ENCODE measurements at regions not wholly inside any gene's neighbourhood (a gene's known extent, or its start where the extent isn't known, plus 50 kb on each side); places are given as distances from the start of the nearest gene placed in this dataset.

DNA sequence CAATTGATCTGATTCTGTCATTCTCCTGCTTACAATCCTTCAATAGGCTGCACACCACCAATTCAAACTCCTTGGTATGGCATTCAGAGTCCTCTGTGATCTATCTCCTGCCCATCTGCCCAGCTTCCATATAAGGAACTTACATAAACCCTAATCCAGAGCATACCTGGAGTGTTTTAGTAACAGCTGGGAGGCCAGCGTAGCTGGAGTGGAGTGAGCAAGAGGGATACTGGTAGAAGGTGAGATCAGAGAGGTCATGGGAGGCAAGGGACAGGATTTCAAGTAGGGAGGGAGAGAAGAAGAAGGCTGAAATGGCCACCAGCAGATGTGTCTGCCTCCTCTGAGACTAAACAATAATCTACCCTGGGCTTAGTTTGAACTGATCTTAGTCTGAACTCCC is 288.5 kb downstream of the MEF2C start:
- Mint-ChIP-seq H3K4me3 (no peak overlapping the region), H3K9me3 (no peaks in the 10 kb centered on the region), H3K27ac (no peak overlapping the region), H3K36me3 (ENCODE audit: low read depth) (no peaks in the 10 kb centered on the region), H3K4me1 (no peaks in the 10 kb centered on the region), H3K27me3 (peaks cover 3% of the 10 kb centered on the region)
- no peak for DNase-seq
- intact Hi-C loops (cut with micrococcal nuclease), result no loop called here

DNA sequence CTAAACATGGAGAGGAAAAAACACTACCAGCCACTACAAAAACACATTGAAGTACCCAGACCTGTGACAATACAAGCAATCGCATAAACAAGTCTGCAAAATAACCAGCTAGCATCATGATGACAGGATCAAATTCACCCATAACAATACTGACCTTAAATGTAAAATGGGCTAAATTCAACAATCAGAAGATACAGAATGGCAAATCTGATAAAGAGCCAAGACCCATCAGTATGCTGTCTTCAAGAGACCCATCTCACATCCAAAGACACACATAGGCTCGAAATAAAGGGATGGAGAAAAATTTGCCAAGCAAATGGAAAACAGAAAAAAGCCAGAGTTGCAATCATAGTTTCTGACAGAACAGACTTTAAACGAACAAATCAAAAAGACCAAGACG is 294.4 kb downstream of the MEF2C start:
- no peak overlapping the region for H3K27ac Mint-ChIP-seq
- H3K4me3 Mint-ChIP-seq, result no peak overlapping the region
- no peak for DNase-seq
- H3K27me3 Mint-ChIP-seq, result no peaks in the 10 kb centered on the region
- H3K4me1 Mint-ChIP-seq, result no peaks in the 10 kb centered on the region
- intact Hi-C loops (cut with micrococcal nuclease), result no loop called here
- H3K36me3 Mint-ChIP-seq (ENCODE audit: low read depth), result no peaks in the 10 kb centered on the region
- H3K9me3 Mint-ChIP-seq, result peaks cover 4% of the 10 kb centered on the region

DNA sequence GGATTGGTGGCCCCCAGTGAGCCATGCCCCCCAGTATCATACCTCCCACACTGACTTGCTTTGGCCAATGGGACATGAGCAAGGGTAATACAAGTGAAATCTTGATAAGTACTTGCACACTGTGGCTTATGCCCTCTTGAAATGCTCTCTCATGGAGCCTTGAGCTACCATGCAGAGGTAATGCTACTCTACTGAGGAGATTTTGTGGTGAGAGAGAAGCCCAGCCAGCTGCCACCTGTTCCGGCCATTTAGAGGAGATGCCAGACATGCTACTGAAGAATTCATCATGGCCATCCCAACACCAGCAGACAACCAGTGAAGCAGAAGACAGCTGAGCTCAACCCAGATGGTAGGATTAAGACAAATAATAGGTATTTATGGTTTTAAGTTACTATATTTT is 299.5 kb downstream of the MEF2C start:
- H3K27ac Mint-ChIP-seq, result no peak overlapping the region
- H3K9me3 Mint-ChIP-seq, result peaks cover 4% of the 10 kb centered on the region
- no peaks in the 10 kb centered on the region for H3K36me3 Mint-ChIP-seq (ENCODE audit: low read depth)
- no peak overlapping the region for H3K4me3 Mint-ChIP-seq
- DNase-seq, result no peak
- no peaks in the 10 kb centered on the region for H3K4me1 Mint-ChIP-seq
- H3K27me3 Mint-ChIP-seq, result peaks cover 2% of the 10 kb centered on the region
- intact Hi-C loops (cut with micrococcal nuclease), result no loop called here

DNA sequence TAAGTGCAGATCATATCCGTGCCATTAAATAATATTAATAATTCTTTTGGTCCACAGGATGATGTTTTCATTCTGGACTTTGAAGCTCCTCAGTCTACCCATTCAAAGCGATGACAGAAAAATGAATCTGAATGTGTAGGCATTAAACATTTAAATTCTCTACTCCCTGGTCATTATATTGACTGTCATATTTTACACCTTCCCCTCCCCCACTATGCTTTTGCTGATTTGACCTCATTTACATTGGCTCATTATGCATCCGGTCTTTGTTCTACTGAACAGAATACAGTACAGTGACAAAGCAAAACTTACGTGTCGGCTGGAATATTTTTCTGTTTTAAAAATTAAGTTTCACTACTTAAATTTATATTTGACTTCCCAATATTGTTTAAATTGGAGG is 289.7 kb upstream of the TMEM161B start:
- H3K9me3 Mint-ChIP-seq, result no peaks in the 10 kb centered on the region
- H3K27ac Mint-ChIP-seq, result no peak overlapping the region
- DNase-seq, result no peak
- H3K4me3 Mint-ChIP-seq, result no peak overlapping the region
- no peaks in the 10 kb centered on the region for H3K4me1 Mint-ChIP-seq
- intact Hi-C loops (cut with micrococcal nuclease), result no loop called here
- no peaks in the 10 kb centered on the region for H3K36me3 Mint-ChIP-seq (ENCODE audit: low read depth)
- H3K27me3 Mint-ChIP-seq, result peaks cover 4% of the 10 kb centered on the region

DNA sequence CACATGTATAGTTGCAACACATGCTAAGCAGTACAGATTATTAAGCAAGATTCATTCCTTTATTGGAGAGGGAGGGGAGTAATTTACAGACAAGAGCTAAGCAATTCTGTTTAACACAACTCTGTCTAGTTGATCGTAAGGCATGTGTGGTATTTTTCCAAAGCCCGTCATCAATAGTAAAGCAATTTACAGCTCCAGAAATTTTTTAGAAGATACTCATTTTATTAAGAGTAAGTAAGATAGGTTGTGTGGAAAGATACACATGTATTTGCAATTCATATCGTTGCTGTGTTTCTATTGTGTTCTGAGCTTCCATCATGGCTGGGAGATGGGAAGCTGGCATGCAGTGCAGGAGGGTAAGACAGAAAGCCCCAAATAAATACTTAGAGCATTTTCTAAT is 289.2 kb upstream of the TMEM161B start:
- H3K4me1 Mint-ChIP-seq, result no peaks in the 10 kb centered on the region
- H3K4me3 Mint-ChIP-seq, result no peak overlapping the region
- no peak for DNase-seq
- H3K9me3 Mint-ChIP-seq, result no peaks in the 10 kb centered on the region
- intact Hi-C loops (cut with micrococcal nuclease), result no loop called here
- peaks cover 4% of the 10 kb centered on the region for H3K27me3 Mint-ChIP-seq
- H3K36me3 Mint-ChIP-seq (ENCODE audit: low read depth), result no peaks in the 10 kb centered on the region
- no peak overlapping the region for H3K27ac Mint-ChIP-seq

DNA sequence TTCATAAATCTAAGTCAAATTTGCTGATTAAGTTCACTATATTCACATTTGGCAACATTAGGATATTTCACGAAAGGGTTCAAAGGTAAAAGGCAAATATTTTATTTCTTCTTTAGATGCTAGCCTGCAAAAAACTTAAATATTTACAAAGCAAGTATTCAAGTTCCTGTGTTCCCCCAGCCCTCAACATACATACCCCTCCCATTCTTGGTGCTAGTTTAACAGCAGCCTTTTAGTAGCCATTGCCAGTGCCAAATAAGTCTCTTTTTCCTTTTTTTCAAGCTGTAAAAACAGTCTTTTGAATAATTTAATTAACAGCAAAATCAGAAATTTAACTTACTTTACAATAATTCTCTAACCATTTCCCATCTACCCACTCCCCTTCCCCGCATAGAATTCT is 288.5 kb upstream of the TMEM161B start:
- DNase-seq, result no peak
- Mint-ChIP-seq H3K27ac (no peak overlapping the region), H3K4me3 (no peak overlapping the region), H3K36me3 (ENCODE audit: low read depth) (no peaks in the 10 kb centered on the region), H3K9me3 (no peaks in the 10 kb centered on the region), H3K27me3 (peaks cover 4% of the 10 kb centered on the region), H3K4me1 (no peaks in the 10 kb centered on the region)
- intact Hi-C loops (cut with micrococcal nuclease), result no loop called here

DNA sequence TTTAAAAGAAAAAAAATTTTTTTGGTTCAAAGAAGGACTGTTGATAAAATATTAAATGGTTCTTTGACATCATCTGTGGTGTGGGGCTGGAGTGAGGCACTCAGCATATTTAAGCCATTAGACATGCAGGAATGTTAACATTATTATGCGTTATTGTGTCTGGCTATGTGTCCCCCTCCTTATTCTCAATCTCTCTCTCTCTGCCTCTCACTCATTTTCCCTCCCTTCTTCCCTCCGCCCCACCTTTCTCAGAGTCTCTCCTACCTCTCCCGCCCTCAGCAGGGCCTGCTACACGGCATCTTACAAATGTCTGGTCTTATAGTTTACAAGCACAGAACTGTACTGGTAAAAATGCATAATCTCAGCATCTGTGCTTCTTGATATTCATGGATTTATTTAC is 287.8 kb upstream of the TMEM161B start:
- no peaks in the 10 kb centered on the region for H3K4me1 Mint-ChIP-seq
- H3K4me3 Mint-ChIP-seq, result no peak overlapping the region
- H3K9me3 Mint-ChIP-seq, result no peaks in the 10 kb centered on the region
- no peak for DNase-seq
- intact Hi-C loops (cut with micrococcal nuclease), result no loop called here
- H3K36me3 Mint-ChIP-seq (ENCODE audit: low read depth), result no peaks in the 10 kb centered on the region
- H3K27ac Mint-ChIP-seq, result no peak overlapping the region
- peaks cover 6% of the 10 kb centered on the region for H3K27me3 Mint-ChIP-seq

DNA sequence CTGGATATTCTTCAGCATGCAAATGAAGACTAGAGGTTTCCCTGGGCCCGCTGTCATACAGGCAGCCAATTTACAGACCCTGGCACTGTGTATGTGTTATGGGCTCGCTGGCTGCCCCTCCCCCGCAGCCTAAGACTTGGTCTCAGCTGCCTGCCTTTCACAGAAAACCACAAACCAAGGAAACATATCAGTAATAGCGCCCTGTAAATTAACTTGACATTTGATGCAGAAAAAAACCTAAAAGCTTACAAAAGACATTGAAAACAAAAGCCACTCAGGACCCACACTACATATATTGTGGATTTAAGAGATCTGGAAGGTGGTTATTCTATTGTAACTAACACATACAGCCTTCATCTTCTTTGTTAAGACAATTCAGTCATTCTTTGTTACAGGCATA is 287.0 kb upstream of the TMEM161B start:
- Mint-ChIP-seq H3K9me3 (no peaks in the 10 kb centered on the region), H3K4me3 (no peak overlapping the region), H3K27me3 (peaks cover 6% of the 10 kb centered on the region), H3K36me3 (ENCODE audit: low read depth) (no peaks in the 10 kb centered on the region), H3K4me1 (no peaks in the 10 kb centered on the region), H3K27ac (no peak overlapping the region)
- intact Hi-C loops (cut with micrococcal nuclease), result no loop called here
- no peak for DNase-seq

DNA sequence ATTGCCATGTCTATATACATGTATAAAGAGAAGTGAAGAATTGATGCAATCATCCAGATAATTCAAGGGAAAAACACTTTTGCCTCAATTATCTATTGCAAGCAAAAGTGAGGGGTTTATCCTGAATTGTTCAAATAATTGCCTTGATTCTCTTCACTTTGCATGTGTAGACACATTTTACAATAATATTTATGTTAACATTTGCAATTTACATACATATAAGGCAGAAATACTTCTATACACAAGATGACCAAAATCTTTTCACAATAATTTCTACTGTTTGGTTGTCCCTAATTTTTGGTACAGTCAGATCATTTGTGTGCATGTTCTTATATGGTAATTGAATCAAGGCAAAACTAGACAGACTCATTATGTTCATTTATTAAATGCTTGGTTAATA is 285.3 kb upstream of the TMEM161B start:
- Mint-ChIP-seq H3K27ac (no peak overlapping the region), H3K27me3 (peaks cover 6% of the 10 kb centered on the region), H3K36me3 (ENCODE audit: low read depth) (no peaks in the 10 kb centered on the region), H3K9me3 (no peaks in the 10 kb centered on the region), H3K4me3 (no peak overlapping the region), H3K4me1 (no peaks in the 10 kb centered on the region)
- no peak for DNase-seq
- intact Hi-C loops (cut with micrococcal nuclease), result no loop called here

DNA sequence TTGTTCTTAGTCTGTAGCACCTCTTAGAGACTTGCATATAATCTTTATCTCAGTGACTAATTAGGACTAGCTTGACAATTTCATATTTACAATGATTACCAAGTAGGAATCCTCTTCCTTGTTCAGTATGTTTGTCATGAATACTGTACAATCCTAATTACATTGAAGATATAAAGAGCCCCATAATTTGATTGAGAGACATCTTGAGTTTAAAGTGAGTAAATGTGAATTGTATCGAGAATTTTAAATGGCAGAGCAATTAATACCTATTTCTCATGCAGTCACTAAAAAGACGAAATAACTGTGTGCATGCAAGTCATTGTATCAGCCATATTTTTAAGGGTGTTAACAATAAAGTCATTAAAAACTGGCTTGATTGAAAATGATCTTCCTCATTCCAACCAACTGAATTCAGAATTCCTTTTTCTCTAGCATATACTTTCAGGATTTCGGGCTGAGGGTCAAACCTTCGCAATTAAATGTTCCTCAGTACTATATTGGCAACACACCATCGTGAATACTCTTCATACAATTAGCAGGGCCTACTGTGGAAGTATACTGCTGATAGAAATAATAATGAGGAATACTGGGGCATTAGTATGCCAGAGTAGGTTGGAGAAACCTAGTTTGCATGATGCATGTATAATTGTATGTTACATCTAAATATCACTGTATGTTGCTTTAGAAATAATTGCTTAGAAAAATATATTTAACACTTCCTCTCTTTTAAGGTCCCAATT is 284.7 kb upstream of the TMEM161B start:
- DNase-seq, result no peak
- no peaks in the 10 kb centered on the region for H3K4me1 Mint-ChIP-seq
- peaks cover 6% of the 10 kb centered on the region for H3K27me3 Mint-ChIP-seq
- intact Hi-C loops (cut with micrococcal nuclease), result no loop called here
- H3K36me3 Mint-ChIP-seq (ENCODE audit: low read depth), result no peaks in the 10 kb centered on the region
- no peak overlapping the region for H3K27ac Mint-ChIP-seq
- H3K9me3 Mint-ChIP-seq, result no peaks in the 10 kb centered on the region
- no peak overlapping the region for H3K4me3 Mint-ChIP-seq

DNA sequence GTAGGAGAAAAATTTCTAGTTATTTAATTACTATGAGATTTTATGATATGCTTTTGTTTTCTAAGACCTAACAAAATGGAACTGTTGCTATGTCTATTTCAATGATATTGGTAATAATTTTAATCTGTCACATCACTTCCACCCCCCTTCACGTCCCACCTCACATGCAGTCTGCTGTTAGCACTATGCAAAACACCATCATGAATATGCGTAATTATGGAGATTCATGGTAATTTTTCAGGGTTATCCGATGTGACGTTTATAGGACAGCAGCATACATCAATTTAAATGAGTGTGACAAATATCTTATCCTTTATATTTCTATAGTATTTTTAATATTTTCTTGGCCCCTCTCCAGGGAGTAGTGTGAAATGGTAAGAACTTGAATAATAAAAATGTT is 283.8 kb upstream of the TMEM161B start:
- intact Hi-C loops (cut with micrococcal nuclease), result no loop called here
- Mint-ChIP-seq H3K36me3 (ENCODE audit: low read depth) (no peaks in the 10 kb centered on the region), H3K27me3 (peaks cover 6% of the 10 kb centered on the region), H3K9me3 (no peaks in the 10 kb centered on the region), H3K27ac (no peak overlapping the region), H3K4me3 (no peak overlapping the region), H3K4me1 (no peaks in the 10 kb centered on the region)
- no peak for DNase-seq

DNA sequence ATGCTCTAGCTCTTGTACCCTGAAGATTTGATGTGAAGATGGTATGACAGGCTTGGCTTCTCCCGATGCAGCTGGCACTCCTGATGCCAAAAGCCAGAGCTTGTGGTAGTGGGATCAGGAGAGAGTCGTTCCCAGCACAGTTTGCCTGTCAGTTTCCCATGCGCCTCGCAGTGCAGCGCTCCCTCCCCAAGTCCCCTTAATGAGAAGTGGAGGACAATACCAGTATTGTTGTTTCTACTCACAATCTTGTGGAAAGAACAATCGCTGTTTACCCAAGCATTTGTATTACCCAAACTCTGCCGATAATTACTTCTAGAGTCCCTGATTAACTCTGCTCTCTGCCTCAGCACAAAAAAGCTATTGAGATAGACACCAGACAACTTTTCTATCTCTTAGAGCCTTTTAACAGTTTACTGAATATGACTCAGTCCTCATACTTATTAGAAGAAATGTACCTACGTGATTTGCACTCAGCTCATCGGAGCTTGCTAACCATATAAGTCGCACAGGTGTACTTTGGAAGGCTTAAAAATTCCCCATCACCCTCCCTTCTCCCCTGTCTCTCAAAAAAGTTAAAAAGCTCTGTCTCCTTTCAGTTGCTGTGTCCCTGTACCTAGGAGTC is 283.2 kb upstream of the TMEM161B start:
- Mint-ChIP-seq H3K27ac (no peak overlapping the region), H3K9me3 (no peaks in the 10 kb centered on the region), H3K27me3 (peaks cover 6% of the 10 kb centered on the region), H3K4me1 (no peaks in the 10 kb centered on the region), H3K4me3 (no peak overlapping the region), H3K36me3 (ENCODE audit: low read depth) (no peaks in the 10 kb centered on the region)
- no peak for DNase-seq
- intact Hi-C loops (cut with micrococcal nuclease), result no loop called here

DNA sequence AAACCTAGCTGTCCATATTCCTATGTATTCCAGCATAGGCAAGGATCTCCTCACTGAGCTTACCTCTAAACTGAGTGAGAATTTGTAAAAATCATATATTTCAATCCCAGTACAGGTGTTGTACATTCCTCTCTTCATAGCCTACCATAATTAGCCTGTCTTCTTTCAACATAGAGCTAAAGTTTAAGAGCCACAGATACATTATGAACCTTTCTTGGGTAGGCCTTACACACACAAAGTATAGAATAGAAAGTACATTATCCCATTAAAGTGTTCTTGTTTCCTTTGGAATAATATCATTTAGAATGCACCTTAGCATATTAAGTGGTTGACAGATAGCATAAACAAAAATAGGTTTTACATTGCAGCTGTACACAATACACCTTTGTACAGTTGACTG is 282.1 kb upstream of the TMEM161B start:
- H3K27me3 Mint-ChIP-seq, result peaks cover 2% of the 10 kb centered on the region
- DNase-seq, result no peak
- no peaks in the 10 kb centered on the region for H3K36me3 Mint-ChIP-seq (ENCODE audit: low read depth)
- no peak overlapping the region for H3K27ac Mint-ChIP-seq
- no peaks in the 10 kb centered on the region for H3K4me1 Mint-ChIP-seq
- intact Hi-C loops (cut with micrococcal nuclease), result no loop called here
- H3K9me3 Mint-ChIP-seq, result no peaks in the 10 kb centered on the region
- H3K4me3 Mint-ChIP-seq, result no peak overlapping the region

DNA sequence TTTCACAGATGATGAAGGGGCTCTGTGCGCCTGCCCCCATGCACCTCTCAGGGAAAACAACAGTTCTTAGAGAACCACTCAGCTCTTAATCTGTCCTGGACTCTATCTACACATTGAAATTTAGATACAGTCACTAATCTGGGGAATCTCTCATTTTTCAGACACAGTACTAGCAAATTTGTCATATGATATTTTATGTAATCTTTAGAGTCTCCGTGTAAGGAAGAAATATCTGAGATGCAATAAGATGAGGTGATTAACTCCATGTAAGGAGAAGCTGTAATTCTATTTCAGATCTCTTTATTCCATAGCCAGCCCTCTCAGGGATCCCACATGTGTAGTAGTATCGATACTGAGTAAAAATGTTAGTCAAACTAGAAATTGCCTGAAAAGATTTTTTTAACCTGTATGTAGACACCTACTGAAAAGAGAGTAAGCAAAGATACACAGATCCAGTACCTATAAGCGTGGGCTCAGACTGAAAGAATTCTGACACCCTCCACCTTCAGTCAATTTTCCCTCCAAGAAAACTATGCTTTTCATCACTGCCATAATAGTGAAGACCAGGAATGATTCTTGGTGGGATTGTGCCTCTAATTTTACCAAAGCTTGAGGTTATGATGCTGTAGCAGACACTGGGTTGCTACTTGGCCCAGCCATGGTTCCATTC is 279.6 kb upstream of the TMEM161B start:
- H3K4me1 Mint-ChIP-seq, result no peaks in the 10 kb centered on the region
- no peak overlapping the region for H3K4me3 Mint-ChIP-seq
- no peak for DNase-seq
- no peaks in the 10 kb centered on the region for H3K36me3 Mint-ChIP-seq (ENCODE audit: low read depth)
- intact Hi-C loops (cut with micrococcal nuclease), result no loop called here
- no peaks in the 10 kb centered on the region for H3K9me3 Mint-ChIP-seq
- H3K27ac Mint-ChIP-seq, result no peak overlapping the region
- H3K27me3 Mint-ChIP-seq, result peaks cover 2% of the 10 kb centered on the region
